ENCODE measurements at regions not wholly inside any gene's neighbourhood (a gene's known extent, or its start where the extent isn't known, plus 50 kb on each side); places are given as distances from the start of the nearest gene placed in this dataset.
"Not testable (repeated sequence)": the region's sequence is repeated elsewhere in the genome, so short reads cannot be mapped to it uniquely, and the experiment has no call there.

- no peak for DNase-seq
Measured at GRCh38 chr9:100819980-100820379, 208.5 kb upstream of the PLPPR1 start.

GRCh38 chr9:100833035-100833434, 195.5 kb upstream of the PLPPR1 start:
- DNase-seq = not testable (repeated sequence)

- DNase-seq = no peak
Measured at GRCh38 chr9:100838857-100839256, 189.7 kb upstream of the PLPPR1 start.

- no peak for DNase-seq
Measured at GRCh38 chr9:100848726-100849125, 179.8 kb upstream of the PLPPR1 start.

- no peak for DNase-seq
Measured at GRCh38 chr9:100852088-100852487, 176.4 kb upstream of the PLPPR1 start.

GRCh38 chr9:100856238-100856637, 172.3 kb upstream of the PLPPR1 start:
- no peak for DNase-seq

- DNase-seq = no peak
Measured at GRCh38 chr9:100865111-100865510, 163.4 kb upstream of the PLPPR1 start.

GRCh38 chr9:100865648-100866047, 162.9 kb upstream of the PLPPR1 start:
- no peak for DNase-seq

- no peak for DNase-seq
Measured at GRCh38 chr9:100869326-100869725, 159.2 kb upstream of the PLPPR1 start.

GRCh38 chr9:100879884-100880283, 148.6 kb upstream of the PLPPR1 start:
- DNase-seq = no peak

- no peak for DNase-seq
Measured at GRCh38 chr9:100880284-100880683, 148.2 kb upstream of the PLPPR1 start.

GRCh38 chr9:100884518-100884917, 144.0 kb upstream of the PLPPR1 start:
- no peak for DNase-seq

GRCh38 chr9:100890321-100890720, 138.2 kb upstream of the PLPPR1 start:
- no peak for DNase-seq

- no peak for DNase-seq
Measured at GRCh38 chr9:100911273-100911672, 117.3 kb upstream of the PLPPR1 start.

- DNase-seq = no peak
Measured at GRCh38 chr9:100913257-100913656, 115.3 kb upstream of the PLPPR1 start.

GRCh38 chr9:100914266-100914665, 114.3 kb upstream of the PLPPR1 start:
- DNase-seq = no peak

- DNase-seq = no peak
Measured at GRCh38 chr9:100919506-100919905, 109.0 kb upstream of the PLPPR1 start.

- DNase-seq = no peak
Measured at GRCh38 chr9:100926366-100926765, 102.2 kb upstream of the PLPPR1 start.

- no peak for DNase-seq
Measured at GRCh38 chr9:100927763-100928162, 100.8 kb upstream of the PLPPR1 start.

- DNase-seq = no peak
Measured at GRCh38 chr9:100933656-100934055, 94.9 kb upstream of the PLPPR1 start.

GRCh38 chr9:100937382-100937781, 91.1 kb upstream of the PLPPR1 start:
- no peak for DNase-seq

GRCh38 chr9:100938507-100938906, 90.0 kb upstream of the PLPPR1 start:
- DNase-seq = no peak

- no peak for DNase-seq
Measured at GRCh38 chr9:100939636-100940035, 88.9 kb upstream of the PLPPR1 start.

- no peak for DNase-seq
Measured at GRCh38 chr9:100959226-100959625, 69.3 kb upstream of the PLPPR1 start.

Measured in 8988T (cell line).